ENCODE measurements at regions not wholly inside any gene's neighbourhood (a gene's known extent, or its start where the extent isn't known, plus 50 kb on each side); places are given as distances from the start of the nearest gene placed in this dataset.

GRCh38 chr1:82843876-82844275 lies 1043.1 kb downstream of the ADGRL2 start:
- WGBS, 5 donors, result 93 to 95% (median 95%) methylated on average over 10 of the region's 10 CpGs
- H3K4me3 ChIP-seq, result no peak overlapping the region
- no peak for TF ChIP-seq POLR2A (IDR thresholded peaks at IDR 0.05)
- TF ChIP-seq, protein P1, sequence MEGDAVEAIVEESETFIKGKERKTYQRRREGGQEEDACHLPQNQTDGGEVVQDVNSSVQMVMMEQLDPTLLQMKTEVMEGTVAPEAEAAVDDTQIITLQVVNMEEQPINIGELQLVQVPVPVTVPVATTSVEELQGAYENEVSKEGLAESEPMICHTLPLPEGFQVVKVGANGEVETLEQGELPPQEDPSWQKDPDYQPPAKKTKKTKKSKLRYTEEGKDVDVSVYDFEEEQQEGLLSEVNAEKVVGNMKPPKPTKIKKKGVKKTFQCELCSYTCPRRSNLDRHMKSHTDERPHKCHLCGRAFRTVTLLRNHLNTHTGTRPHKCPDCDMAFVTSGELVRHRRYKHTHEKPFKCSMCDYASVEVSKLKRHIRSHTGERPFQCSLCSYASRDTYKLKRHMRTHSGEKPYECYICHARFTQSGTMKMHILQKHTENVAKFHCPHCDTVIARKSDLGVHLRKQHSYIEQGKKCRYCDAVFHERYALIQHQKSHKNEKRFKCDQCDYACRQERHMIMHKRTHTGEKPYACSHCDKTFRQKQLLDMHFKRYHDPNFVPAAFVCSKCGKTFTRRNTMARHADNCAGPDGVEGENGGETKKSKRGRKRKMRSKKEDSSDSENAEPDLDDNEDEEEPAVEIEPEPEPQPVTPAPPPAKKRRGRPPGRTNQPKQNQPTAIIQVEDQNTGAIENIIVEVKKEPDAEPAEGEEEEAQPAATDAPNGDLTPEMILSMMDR (IDR thresholded peaks at IDR 0.05), result no peak
- TF ChIP-seq EP300 (IDR thresholded peaks at IDR 0.05), result no peak
- no peak for TF ChIP-seq POLR2AphosphoS5 (IDR thresholded peaks at IDR 0.05)
- no peaks in the 10 kb centered on the region for H3K36me3 ChIP-seq
- no peaks in the 10 kb centered on the region for H3K9me3 ChIP-seq
- no peaks in the 10 kb centered on the region for H3K27me3 ChIP-seq
- DNase-seq, result no peak
- intact Hi-C loops (cut with DNase I; ENCODE audit: low total_unique reads), result no loop called here
- no peaks in the 10 kb centered on the region for H3K4me1 ChIP-seq
- H3K27ac ChIP-seq, result no peak overlapping the region

- H3K9me3 ChIP-seq, result no peaks in the 10 kb centered on the region
- H3K27ac ChIP-seq, result no peak overlapping the region
- intact Hi-C loops (cut with DNase I; ENCODE audit: low total_unique reads), result no loop called here
- H3K27me3 ChIP-seq, result no peaks in the 10 kb centered on the region
- WGBS, 5 donors, result 40 to 65% (median 56%) methylated on average over 2 of the region's 2 CpGs
- no peak for TF ChIP-seq POLR2AphosphoS5 (IDR thresholded peaks at IDR 0.05)
- no peak for TF ChIP-seq POLR2A (IDR thresholded peaks at IDR 0.05)
- TF ChIP-seq, protein P1 (IDR thresholded peaks at IDR 0.05), result no peak
- TF ChIP-seq EP300 (IDR thresholded peaks at IDR 0.05), result no peak
- no peak overlapping the region for H3K4me3 ChIP-seq
- no peak for DNase-seq
- no peaks in the 10 kb centered on the region for H3K36me3 ChIP-seq
- H3K4me1 ChIP-seq, result no peaks in the 10 kb centered on the region
These were observed 1039.5 kb downstream of the ADGRL2 start for GRCh38 chr1:82840192-82840591.

- Histone ChIP-seq H3K27ac (no peak overlapping the region), H3K27me3 (no peaks in the 10 kb centered on the region), H3K36me3 (no peaks in the 10 kb centered on the region), H3K4me1 (no peaks in the 10 kb centered on the region), H3K4me3 (no peak overlapping the region), H3K9me3 (no peaks in the 10 kb centered on the region)
- no peak for DNase-seq
- intact Hi-C loops (cut with DNase I; ENCODE audit: low total_unique reads), result no loop called here
- TF ChIP-seq POLR2A (IDR thresholded peaks at IDR 0.05) (no peak), EP300 (IDR thresholded peaks at IDR 0.05) (no peak), POLR2AphosphoS5 (IDR thresholded peaks at IDR 0.05) (no peak)
- TF ChIP-seq, protein P1 (IDR thresholded peaks at IDR 0.05), result no peak
- 73 to 85% (median 75%) methylated on average over 6 of the region's 6 CpGs for WGBS, 5 donors
These were observed 1037.2 kb downstream of the ADGRL2 start for GRCh38 chr1:82837766-82838465.

GRCh38 chr1:82836973-82837680 lies 1036.4 kb downstream of the ADGRL2 start:
- no peak for DNase-seq
- intact Hi-C loops (cut with DNase I; ENCODE audit: low total_unique reads), result no loop called here
- H3K4me1 ChIP-seq, result no peaks in the 10 kb centered on the region
- H3K27me3 ChIP-seq, result no peaks in the 10 kb centered on the region
- no peak for TF ChIP-seq POLR2AphosphoS5 (IDR thresholded peaks at IDR 0.05)
- TF ChIP-seq EP300 (IDR thresholded peaks at IDR 0.05), result no peak
- no peak for TF ChIP-seq POLR2A (IDR thresholded peaks at IDR 0.05)
- WGBS, 5 donors, result 77 to 83% (median 79%) methylated on average over 4 of the region's 4 CpGs
- no peak overlapping the region for H3K4me3 ChIP-seq
- no peaks in the 10 kb centered on the region for H3K9me3 ChIP-seq
- H3K27ac ChIP-seq, result no peak overlapping the region
- no peaks in the 10 kb centered on the region for H3K36me3 ChIP-seq

Data from stomach (tissue), 8 donors.